SW 1271 (cell line): ENCODE measurements at regions not wholly inside any gene's neighbourhood (a gene's known extent, or its start where the extent isn't known, plus 50 kb on each side); places are given as distances from the start of the nearest gene placed in this dataset.
"Not testable (repeated sequence)": the region's sequence is repeated elsewhere in the genome, so short reads cannot be mapped to it uniquely, and the experiment has no call there.

Experiments
- DNase-seq, 2 experiments: peaks; one replicate each; lab custom pipeline; 2025; lab: John Stamatoyannopoulos, UW

DNA sequence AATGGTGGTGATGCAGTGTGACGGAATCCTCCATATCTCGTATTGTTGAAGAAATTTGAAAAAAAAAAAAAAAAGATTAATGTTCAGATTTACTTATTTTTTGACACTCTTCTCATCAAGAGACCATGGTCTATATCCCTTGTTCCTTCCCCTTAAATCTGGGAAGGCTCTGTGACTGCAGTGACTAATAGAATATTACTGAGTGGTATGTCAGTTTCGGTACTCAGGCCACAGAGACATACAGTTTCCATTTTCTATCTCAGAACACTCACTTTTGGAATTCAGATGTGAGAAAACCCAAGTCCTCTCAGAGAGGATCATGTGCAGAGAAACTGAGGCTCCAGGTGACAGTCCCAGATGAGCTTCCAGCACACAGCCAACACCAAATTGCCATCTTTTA lies 1193.5 kb downstream of the DTWD2 start:
- no peak for DNase-seq

DNA sequence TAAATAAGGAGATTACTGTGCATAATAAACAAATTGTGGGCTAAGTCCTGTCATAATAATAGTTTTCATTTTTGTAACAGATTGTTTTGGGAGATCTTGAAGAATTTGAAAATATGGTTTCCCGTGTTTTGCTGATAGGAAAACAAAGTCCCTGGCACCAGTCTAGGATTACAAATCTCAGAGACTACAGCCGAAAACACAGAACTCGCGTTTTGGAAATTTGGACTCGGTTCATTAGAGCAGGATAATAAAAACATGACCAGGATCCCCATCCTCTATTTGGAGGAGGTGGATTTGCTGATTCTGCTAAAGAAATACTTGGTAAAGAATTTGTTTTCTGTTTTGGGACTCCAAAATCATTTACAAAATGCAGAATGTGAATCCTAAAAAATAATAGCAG lies 1194.4 kb downstream of the DTWD2 start:
- DNase-seq: no peak

DNA sequence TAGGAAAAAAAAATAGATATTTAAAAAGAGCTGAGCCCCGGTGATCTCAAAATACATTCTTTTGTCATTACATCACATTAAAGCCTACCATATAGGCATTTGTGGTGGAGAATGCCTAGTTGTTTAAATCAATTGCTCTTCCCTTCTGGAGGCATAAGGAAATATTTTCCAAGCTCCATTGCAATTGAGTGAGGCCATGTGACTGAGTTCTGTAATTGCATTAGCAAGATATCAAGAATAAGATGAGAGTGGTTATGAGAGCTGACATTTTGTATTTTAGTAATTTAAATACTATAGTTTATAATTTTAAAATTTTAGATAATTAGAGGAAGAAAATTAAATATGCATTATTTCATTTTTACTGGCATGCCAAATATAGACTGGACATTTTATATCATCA lies 1195.9 kb downstream of the DTWD2 start:
- no peak for DNase-seq

DNA sequence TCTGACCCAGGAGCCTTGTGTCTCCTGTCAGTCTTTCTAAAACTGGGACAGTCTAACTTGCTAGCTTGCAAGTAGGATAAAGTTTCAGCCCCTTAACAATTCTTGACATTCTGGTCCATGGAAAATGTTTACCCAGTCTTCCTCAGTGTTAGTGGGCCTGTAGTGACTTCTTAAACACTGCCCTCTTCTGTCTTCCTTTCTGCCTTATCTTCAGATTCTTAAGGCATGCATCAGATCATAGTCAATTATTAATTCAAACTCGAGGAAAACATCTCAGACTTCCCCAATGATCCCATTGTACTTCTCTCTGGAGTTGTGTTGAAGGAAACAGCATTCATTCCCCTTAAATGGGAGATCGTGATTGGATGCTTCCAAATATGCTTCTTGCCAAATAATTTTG lies 1199.8 kb downstream of the DTWD2 start:
- DNase-seq: no peak

DNA sequence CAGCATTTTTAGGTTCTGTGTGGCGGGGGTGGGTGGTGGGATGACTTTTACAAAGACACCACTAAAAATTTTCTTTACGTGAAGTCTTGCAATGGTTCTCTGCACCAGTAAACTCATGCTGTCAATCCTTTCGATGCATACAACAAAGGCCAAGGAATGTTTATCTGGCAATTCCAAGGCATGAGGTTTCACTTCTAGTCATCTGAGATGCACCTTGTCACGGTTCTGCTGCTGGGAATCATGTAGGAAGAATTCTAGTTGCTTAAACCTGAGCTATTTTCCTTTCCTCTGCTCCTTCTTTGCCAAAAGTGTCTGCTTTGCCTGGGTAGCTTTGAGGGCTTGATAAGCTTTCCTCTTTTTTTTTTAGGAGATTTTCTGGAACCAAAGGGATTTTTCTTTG lies 1204.5 kb upstream of the SEMA6A start:
- no peak for DNase-seq

DNA sequence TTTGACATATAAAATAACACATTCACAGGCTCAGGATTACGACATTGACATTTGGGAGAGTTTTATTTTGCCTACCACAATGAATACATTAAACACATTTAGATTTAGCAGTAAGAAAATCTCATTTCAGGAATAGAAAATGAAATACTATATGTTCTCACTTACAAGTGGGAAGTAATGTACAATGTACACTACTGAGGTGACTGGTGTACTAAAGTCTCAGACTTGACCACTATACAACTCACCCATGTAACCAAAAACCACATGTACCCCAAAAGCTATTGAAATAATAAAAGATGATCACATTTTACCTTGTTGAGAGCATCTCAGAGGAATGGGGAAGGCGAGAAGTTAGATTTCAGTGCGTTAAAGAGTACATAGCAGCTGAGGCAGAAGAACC lies 1202.4 kb upstream of the SEMA6A start:
- DNase-seq: no peak

DNA sequence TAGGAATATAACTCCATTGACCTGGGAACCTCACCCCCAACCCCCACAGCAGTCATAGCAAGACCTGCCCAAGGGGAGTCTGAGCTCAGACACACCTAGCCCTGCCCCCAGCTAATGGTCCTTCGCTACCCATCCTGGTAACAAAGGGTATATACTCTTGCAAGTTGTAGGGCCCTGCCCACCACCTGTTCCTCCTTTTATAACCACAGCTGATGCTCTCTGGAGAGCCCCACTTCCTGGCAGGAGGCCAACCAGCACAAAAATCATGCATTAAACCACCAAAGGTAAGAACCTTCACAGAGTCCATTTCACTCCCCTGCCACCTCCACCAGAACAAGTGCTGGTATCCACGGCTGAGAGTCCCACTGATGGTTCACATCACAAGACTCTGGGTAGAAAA lies 1195.3 kb upstream of the SEMA6A start:
- DNase-seq: no peak

DNA sequence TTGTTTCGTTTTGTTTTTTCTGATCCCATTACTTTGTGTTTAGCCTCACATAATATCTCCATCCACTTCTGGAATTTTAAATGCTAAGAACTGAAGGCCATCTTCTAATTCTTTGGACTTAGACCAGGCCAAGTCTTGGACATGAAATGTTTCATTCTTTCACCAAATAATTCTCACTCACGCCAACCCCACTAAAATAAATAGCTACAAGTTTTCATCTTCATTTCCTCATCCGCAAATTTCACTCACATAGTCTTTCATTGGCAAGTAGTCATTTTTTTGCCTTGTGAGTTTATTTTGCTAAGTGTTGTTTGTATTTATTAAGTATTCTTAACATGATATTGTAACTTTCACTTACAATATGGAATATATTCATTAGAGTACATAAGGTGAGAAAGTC lies 1188.6 kb upstream of the SEMA6A start:
- DNase-seq: no peak

DNA sequence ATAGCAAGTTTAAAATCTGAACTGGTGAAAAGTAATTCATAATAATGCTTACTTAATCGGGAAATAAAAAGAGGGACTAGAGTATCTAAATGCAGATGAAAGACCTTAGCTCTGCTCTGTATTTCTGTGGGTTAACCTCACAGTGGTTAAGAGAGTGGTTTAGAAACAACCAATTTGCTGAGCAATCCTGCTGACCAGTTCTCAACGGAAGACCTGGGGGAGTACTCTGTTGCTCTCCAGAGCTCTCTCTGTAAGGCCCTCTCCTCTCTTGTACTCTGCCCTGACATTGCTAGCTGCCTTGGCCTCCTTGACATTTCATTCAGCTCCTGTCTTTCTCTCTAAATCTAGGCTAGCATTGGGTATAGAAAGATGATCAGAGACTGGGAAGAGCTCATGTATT lies 1186.6 kb upstream of the SEMA6A start:
- no peak for DNase-seq

DNA sequence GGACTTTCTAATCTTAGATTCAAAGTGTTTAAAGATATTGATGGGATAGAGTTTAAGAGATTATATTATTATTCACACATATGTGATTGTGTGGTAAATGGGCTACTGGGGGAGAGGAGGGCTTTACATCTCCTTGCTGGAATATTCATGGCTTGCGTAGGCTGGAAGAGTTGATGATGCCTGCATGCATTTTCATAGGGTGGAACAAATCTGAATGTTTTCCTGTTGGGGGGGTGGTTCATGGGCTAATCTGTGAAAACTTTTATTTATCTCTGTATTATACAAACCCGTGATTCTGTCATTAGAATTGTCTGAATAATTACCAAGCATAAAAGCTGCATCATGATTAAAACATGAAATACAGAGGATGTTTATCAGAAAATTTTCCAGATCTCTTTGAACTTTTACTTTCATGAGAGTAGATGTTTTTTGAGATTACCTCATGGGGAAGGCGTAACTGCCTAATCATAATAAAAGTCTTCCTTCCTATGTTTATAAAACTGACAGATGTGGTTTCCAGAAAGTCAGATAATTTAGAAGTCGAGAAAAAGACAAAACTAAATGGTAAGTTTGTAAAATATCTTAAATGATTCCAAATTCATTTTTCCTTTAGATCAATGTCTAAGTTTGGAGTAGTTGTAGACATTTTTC lies 1185.4 kb upstream of the SEMA6A start:
- DNase-seq: no peak

DNA sequence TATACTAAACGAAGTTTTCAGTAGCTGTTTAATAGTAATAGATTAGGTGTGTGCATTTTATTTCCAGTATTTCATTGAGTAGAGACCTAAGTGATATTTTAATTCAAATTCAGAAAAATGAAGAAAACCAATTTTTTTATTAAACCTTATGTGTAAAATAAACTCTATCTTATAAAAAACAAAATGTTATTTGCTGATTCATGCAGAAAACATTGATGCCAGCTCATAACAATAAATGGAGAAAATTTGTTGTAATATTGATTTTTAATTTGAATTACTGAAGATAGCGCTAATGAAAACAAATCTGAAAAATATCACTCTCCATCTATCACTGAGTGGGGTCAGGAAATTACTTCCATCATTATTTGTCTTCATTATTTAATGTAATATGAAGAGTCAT lies 1177.8 kb upstream of the SEMA6A start:
- DNase-seq: no peak

DNA sequence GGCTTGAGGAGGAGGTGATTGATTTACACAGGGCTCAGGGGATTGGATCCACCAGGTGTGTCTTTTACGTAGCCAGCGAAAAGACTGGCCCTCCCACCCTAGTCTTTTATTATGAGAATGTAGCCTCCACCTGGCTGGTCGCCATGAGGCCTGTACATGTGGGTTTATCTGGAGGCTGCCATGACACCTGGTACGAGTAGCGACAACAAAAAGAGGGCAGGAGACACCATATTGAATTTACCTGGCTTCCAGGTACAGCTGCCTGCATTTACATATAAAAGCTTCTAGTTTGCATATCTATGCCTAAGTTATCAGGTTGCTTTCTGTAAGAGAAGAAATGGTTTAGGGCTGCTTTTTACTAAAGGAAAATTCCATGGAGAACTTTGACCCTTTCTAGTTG lies 1173.7 kb upstream of the SEMA6A start:
- no peak for DNase-seq

DNA sequence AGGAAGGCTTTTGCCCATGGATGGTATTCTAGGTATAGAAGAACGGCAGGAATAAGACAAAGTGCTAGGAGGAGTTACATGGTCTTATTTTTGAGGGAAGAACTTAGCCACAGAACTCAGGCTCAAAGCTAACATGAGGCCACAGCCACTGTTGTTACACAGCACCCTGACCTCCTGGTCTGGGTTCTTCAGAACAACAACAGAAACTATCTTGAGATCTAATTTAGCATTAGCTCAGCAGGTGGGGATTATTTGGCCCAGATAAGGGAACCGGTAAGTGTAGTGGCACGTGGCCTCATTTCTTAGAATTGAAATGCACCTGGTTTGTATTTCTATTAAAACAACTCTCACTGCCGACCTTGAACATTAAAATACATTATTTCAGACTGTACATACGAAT lies 1168.7 kb upstream of the SEMA6A start:
- DNase-seq: no peak

DNA sequence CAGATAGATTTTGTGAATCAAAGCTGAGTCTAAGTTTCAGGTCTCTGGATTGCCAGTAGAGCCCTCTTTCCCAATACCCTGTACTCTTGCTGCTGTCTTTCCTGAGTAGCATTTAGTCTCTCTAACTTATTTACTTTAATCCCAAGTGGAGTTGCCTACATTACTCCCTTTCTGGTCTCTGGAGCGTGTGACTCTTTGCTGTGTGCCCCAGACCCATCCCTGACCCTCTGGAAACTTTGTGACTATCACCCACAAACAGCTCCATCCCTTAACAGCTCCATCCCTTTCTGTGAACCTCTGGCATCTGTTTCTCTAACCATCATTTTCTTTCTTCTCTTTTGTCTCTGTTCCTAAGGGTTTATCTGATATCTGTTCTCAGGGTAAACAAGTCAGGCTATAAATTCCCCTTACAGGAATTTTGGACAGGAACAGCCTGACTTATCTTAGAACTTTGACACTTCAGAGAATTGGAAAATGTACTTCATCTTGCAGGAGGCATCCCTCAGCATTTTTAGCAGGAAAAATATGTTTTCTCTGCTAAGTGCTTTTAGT lies 1167.1 kb upstream of the SEMA6A start:
- no peak for DNase-seq

DNA sequence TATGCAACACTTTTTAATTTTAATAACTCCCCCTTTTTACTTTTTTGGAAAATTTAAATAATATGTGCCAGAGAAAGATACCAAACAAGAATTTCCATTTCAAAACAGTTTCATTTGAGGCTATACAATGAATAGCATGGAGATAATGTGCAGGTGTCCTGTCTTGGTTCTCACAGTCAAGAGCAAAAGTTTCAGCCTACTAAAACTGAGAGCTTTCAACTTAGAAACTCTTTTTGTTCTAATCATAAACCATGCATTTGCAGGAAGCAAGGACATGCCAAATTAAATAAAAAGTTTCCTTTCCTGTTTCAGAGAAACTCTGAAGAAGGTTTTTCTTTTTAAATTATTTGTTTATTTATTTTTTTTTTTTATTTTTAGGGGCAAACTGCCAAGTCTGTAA lies 1165.6 kb upstream of the SEMA6A start:
- DNase-seq: no peak

DNA sequence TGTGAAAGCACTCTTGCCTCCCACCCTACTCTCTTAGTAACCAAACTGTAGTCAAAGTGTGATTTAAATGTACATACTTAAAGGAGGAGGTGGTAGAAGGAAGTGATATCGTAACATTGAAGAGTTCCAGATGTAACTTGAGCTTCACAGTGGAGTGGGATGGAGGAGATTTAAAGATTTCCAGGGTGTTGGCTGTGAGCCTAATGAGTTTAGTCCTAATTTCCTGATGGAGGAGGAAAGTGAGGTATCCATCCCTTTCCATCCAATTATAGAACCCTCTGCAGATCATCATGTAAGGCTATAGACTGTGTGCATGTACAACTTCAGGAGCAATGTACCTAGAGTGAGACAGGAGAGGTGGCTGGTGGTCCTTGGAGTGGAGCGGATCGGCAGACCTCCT lies 1163.9 kb upstream of the SEMA6A start:
- no peak for DNase-seq

DNA sequence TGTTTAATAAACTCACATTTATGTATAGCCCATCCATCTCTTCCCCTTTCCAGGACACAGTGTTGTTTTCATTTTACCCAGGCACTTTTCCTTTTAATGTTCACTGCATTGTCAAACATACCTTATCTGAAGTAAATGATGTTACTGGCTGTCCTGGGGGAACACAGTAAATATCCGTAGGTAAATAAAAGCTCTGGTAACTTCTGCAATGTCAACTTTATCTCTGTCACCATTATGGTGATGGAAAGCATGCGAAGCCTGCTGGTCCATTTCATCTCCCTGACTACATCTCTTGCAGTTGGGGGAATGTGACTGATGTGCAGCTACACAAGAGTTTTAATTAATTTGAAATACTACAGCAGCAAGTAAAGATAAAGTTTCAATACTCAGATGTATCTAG lies 1162.1 kb upstream of the SEMA6A start:
- no peak for DNase-seq

DNA sequence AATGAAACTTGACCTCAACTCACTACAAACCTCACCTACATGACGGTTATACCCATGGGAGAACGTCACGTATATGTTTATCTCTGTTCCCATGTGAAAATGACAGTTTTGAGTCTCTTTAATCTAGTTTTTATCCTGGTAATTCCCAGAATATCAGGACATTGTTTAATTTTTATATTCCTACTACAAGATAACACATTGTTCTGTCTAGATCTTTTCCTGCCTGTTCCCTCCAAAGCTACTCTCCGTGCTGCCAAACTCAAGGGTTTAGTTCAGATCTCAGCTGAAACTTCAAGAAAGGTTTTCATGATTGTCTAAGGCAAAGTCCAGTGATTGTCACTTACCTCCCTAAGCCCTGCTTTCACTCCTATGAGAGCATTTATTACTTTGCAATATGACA lies 1159.4 kb upstream of the SEMA6A start:
- no peak for DNase-seq

DNA sequence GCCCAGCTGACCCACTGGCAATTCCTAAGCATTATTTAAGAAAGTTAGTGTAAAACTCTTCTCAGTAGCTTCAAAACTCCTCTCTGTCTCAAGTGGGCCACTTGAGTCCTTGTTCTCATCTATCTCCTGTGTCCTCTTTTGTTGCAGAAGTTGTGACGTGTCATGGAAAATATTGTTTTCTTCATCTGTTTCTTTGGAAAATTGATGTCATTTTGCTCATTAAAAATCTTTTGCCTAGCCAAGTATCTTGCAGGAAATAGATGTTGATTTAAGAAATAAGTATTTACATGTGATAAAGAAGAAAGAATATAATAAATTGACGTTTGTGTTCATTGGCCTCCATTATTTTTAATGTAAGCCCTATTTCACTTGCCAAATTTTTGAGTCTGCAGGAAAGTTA lies 1158.4 kb upstream of the SEMA6A start:
- DNase-seq: no peak

DNA sequence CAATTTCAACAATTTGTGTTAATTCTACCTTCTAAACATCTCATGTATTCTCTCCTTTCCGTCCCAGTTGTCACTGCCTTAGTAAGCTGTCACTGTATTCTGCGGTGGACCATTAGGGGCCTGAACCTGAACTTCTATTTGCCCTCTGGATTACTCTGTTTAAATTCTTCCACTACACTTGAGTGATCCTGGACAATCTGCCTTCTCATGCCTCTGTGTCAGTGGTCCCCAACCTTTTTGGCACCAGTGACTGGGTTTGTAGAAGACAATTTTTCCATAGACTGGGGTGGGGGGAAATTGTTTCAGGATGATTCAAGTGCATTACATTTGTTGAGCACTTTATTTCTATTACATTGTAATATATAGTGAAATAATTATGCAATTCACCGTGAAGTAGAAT lies 1157.6 kb upstream of the SEMA6A start:
- no peak for DNase-seq

DNA sequence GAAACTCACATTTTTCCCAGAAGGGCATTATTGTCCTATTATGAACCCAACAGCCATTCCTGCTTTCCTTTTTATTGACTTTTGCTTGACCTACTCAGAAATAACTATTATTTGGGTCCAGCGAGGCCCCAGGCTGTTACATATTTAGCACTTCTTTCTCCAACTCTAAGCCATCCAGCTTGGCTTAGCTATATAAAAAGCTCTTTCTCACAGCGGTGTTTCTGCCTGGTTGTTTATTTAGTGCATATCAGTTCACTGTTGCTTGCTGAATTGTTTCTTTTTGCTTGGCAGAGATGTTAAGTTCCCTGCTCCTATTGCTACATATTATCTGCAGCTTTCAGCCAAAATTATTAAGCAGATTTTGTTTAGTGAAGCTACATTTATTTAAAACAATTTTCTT lies 1156.8 kb upstream of the SEMA6A start:
- no peak for DNase-seq

DNA sequence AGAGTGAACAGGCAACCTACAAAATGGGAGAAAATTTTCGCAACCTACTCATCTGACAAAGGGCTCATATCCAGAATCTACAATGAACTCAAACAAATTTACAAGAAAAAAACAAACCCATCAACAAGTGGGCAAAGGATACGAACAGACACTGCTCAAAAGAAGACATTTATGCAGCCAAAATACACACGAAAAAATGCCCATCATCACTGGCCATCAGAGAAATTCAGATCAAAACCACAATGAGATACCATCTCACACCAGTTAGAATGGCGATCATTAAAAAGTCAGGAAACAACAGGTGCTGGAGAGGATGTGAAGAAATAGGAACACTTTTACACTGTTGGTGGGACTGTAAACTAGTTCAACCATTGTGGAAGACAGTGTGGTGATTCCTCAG lies 1146.2 kb upstream of the SEMA6A start:
- DNase-seq: not testable (repeated sequence)

DNA sequence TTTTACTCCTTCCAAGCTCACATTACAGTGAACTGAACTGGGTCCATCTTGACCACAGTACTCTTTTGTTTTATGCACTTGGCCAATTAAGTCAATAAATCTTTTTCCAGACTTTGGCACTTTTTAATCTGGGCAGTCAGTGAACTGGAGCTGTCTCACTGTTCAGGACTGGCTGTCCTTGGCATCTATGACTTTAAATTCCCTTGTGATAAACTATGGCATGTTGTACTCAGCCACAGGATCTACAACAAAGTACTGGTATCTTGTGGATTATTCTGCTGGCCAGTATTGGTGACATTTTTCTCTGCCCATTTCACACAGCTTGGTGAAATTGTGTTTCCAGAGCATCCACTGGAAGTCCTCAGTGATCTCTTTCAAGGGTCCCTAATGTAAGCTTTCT lies 1144.8 kb upstream of the SEMA6A start:
- no peak for DNase-seq

DNA sequence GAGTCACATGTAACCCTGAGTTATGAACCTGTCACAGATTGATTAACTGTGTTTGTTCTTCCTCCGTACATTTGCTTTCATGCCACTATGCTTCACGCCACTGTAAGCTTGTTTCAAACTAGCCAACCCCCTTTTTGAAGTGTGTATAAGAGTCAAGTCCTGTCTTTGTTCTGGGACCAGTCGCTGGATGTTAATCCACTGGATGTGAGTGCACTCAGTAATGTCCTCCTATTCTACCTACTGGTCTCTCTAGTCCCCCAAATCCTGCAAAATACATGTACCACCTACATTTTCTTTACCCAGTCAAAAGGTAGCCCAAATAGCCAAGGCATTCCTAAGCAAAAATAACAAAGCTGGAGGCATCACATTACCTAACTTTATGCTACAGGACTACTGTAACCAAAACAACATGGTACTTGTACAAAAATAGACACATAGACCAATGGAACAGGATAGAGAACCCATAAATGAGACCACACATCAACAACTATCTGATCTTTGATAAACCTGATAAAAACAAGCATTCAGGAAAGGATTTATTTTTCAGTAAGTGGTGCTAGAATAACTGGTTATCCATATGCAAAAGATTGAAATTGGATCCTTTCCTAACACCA lies 1139.1 kb upstream of the SEMA6A start:
- DNase-seq: no peak
